ENCODE measurements at regions not wholly inside any gene's neighbourhood (a gene's known extent, or its start where the extent isn't known, plus 50 kb on each side); places are given as distances from the start of the nearest gene placed in this dataset.

DNA sequence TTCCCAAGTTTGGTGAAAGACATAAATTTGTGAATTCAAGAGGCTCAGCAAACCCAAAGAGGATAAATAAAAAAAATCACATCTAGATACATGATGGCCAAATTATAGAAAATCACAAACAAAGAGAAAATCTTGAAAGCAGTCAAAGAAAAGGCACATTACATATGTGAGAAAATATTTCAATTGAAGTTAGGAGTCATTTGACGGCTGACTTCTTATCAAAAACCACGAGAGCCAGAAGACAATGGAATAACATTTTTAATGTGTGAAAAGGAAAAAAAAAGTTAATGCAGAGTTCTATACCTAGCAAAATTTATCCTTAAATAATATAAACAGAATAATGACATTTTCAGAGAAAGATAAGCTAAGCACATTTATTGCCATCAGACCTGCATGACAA, 307.0 kb downstream of the C12orf75 start:
- no peak for DNase-seq
- intact Hi-C loops (cut with micrococcal nuclease), result no loop called here
- Histone ChIP-seq H3K27me3 (ENCODE audit: low read depth) (no peaks in the 10 kb centered on the region), H3K9me3 (replicated peaks) (peaks cover 19% of the 10 kb centered on the region), H3K36me3 (no peaks in the 10 kb centered on the region), H3K27ac (replicated peaks) (no peak overlapping the region), H3K4me1 (no peaks in the 10 kb centered on the region), H3K4me3 (no peak overlapping the region)
- TF ChIP-seq, protein P1, sequence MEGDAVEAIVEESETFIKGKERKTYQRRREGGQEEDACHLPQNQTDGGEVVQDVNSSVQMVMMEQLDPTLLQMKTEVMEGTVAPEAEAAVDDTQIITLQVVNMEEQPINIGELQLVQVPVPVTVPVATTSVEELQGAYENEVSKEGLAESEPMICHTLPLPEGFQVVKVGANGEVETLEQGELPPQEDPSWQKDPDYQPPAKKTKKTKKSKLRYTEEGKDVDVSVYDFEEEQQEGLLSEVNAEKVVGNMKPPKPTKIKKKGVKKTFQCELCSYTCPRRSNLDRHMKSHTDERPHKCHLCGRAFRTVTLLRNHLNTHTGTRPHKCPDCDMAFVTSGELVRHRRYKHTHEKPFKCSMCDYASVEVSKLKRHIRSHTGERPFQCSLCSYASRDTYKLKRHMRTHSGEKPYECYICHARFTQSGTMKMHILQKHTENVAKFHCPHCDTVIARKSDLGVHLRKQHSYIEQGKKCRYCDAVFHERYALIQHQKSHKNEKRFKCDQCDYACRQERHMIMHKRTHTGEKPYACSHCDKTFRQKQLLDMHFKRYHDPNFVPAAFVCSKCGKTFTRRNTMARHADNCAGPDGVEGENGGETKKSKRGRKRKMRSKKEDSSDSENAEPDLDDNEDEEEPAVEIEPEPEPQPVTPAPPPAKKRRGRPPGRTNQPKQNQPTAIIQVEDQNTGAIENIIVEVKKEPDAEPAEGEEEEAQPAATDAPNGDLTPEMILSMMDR (IDR thresholded peaks at IDR 0.05; ENCODE audit: borderline replicate concordance), result no peak

DNA sequence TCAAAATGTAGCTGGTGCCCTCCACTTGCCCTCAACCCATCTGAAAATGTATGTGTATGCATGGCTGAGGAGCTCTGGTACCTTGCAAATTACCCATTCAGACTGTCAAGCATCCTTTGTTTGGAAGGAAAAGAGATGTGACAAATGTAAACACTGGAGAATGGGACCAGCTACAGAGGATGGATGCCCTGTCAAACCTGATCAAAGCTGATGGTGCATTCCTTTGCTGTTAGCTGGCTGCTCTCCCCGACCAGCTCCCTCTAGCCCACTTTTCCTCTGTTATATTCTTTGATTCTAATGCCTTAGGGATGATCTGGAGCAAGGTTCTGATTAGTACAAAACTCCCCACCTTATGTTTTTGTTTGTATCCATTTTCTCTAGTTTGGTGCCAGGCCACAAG, 310.3 kb downstream of the C12orf75 start:
- TF ChIP-seq, protein P1 (IDR thresholded peaks at IDR 0.05; ENCODE audit: borderline replicate concordance), result no peak
- Histone ChIP-seq H3K4me1 (no peaks in the 10 kb centered on the region), H3K9me3 (replicated peaks) (peaks cover 19% of the 10 kb centered on the region), H3K36me3 (no peaks in the 10 kb centered on the region), H3K27me3 (ENCODE audit: low read depth) (no peaks in the 10 kb centered on the region), H3K27ac (replicated peaks) (no peak overlapping the region), H3K4me3 (no peak overlapping the region)
- intact Hi-C loops (cut with micrococcal nuclease), result no loop called here
- DNase-seq, result no peak

DNA sequence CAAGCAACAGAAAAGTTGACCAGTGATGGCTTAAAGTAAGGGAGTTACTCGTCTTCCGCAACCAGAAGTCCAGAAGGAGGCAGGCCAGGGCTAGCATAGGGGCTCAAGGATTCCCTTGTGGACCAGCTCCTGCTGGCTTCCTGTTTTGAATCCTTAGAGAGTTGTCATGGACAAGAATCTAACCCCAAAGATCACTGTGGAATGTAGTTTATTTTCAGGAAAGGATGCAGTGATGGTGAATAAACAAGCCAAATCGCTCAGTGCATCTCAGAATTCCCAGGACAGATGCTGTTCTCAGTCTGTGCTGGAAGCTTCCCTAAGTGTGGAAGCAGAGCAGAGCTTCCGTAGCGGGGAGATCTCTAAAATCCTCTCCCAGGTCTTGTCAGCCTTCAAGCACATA, 311.3 kb downstream of the C12orf75 start:
- Histone ChIP-seq H3K9me3 (replicated peaks) (peaks cover 11% of the 10 kb centered on the region), H3K27ac (replicated peaks) (peak overlapping the region; percentile 36), H3K4me3 (no peak overlapping the region), H3K4me1 (no peaks in the 10 kb centered on the region), H3K27me3 (ENCODE audit: low read depth) (no peaks in the 10 kb centered on the region), H3K36me3 (no peaks in the 10 kb centered on the region)
- no peak for DNase-seq
- intact Hi-C loops (cut with micrococcal nuclease), result no loop called here
- TF ChIP-seq, protein P1 (IDR thresholded peaks at IDR 0.05; ENCODE audit: borderline replicate concordance), result peak; percentile 28

DNA sequence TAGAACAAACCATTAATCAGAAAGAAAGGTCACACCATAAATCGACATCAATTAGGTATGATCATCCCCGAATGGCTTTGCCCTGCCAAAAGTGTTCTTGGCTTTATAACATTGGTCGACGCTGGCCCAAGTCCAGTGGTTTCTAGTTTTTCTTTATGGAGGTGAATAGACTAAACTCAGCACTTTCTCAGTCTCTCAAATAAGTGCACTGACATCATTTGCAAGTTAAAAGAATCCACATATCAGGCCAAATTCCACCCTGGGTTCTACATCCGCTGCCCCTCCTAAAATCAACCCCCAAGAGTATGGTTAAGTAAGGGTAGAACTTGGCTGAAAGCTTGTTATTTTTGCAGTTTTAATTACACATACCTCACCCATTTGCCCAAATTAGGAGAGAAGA, 314.3 kb downstream of the C12orf75 start:
- Histone ChIP-seq H3K27me3 (ENCODE audit: low read depth) (no peaks in the 10 kb centered on the region), H3K27ac (replicated peaks) (no peak overlapping the region), H3K4me1 (no peaks in the 10 kb centered on the region), H3K4me3 (no peak overlapping the region), H3K9me3 (replicated peaks) (peaks cover 2% of the 10 kb centered on the region), H3K36me3 (no peaks in the 10 kb centered on the region)
- no peak for DNase-seq
- TF ChIP-seq, protein P1 (IDR thresholded peaks at IDR 0.05; ENCODE audit: borderline replicate concordance), result no peak
- intact Hi-C loops (cut with micrococcal nuclease), result no loop called here

DNA sequence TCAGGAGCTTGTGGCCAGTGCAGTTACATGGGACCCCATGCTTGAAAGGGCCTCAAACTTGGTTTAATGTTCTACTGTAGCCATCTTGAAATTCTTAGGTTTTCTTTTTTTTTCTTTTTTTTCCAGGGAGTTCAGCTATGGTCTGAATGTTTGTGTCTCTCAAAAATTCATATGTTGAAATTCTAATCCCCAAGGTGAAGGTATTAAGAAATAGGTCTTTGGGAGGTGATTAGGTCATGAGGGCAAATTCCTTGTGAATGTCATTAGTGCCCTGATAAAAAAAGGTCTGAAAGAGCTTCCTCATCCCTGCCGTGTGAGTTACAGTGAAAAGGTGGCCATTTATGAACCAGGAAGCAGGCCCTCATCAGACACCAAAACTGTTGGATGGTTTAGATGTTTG, 324.1 kb downstream of the C12orf75 start:
- Histone ChIP-seq H3K27me3 (ENCODE audit: low read depth) (no peaks in the 10 kb centered on the region), H3K4me3 (no peak overlapping the region), H3K27ac (replicated peaks) (no peak overlapping the region), H3K4me1 (peaks cover 21% of the 10 kb centered on the region), H3K36me3 (no peaks in the 10 kb centered on the region), H3K9me3 (replicated peaks) (peaks cover 6% of the 10 kb centered on the region)
- TF ChIP-seq, protein P1 (IDR thresholded peaks at IDR 0.05; ENCODE audit: borderline replicate concordance), result no peak
- intact Hi-C loops (cut with micrococcal nuclease), result no loop called here
- DNase-seq, result no peak

DNA sequence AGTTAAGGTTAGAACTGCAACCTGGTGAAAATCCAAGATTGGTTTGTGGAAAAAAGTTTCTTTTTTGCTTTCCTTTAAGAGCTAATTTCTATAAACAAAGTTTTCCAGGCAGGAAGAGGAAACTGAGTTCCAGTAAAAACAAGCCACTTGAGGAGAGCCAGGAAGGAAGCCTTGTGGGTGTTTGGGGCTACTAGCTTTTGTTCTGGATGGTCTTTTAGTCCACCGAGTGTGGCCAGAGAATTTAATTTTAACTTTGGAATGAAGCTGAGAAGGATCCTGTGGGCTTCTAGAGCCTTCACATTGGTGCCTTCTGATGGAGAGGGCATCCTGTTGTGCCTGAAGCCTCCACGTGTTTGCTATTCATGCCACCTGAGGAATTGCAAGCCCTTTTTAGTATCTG, 327.9 kb downstream of the C12orf75 start:
- Histone ChIP-seq H3K27me3 (ENCODE audit: low read depth) (no peaks in the 10 kb centered on the region), H3K4me3 (no peak overlapping the region), H3K9me3 (replicated peaks) (no peaks in the 10 kb centered on the region), H3K4me1 (peaks cover 31% of the 10 kb centered on the region), H3K36me3 (no peaks in the 10 kb centered on the region), H3K27ac (replicated peaks) (peak overlapping the region; percentile 85)
- intact Hi-C loops (cut with micrococcal nuclease), result no loop called here
- TF ChIP-seq, protein P1 (IDR thresholded peaks at IDR 0.05; ENCODE audit: borderline replicate concordance), result no peak
- no peak for DNase-seq
